ENCODE measurements at regions not wholly inside any gene's neighbourhood (a gene's known extent, or its start where the extent isn't known, plus 50 kb on each side); places are given as distances from the start of the nearest gene placed in this dataset.

DNA sequence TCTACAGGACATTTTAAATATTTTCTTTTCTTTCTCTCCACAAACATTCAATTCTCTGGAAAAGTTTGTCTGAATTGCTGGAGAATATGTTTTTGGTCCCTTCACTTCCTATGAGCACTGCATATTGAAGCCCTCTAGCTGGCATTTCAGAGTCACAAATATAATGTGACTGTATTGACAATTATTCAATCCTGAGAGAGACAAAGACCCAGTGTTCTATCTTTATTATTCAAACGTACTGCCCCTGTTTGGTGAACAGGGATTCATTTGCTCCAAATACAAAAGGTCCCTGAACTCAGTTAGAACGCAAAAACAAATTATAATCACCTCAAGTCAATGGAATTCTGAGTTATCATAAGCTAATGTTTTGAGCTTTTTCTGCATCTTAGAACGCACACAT lies 173.1 kb upstream of the CDIN1 start:
- peak overlapping the region; percentile 78 for H2AFZ ChIP-seq (replicated peaks)
- Mint-ChIP-seq H3K27me3 (ENCODE audit: insufficient read depth, low read depth) (no peaks in the 10 kb centered on the region), H3K27ac (no peak overlapping the region), H3K4me1 (peaks cover 39% of the 10 kb centered on the region), H3K36me3 (no peaks in the 10 kb centered on the region), H3K4me3 (no peak overlapping the region), H3K9me3 (peaks cover 4% of the 10 kb centered on the region)
- no peaks in the 10 kb centered on the region for H3K27me3 ChIP-seq
- no peak for DNase-seq (ENCODE audit: low spot score)
- H3K9ac ChIP-seq, result no peak overlapping the region
- H3K79me2 ChIP-seq (ENCODE audit: low read depth), result no peaks in the 10 kb centered on the region
- no peak overlapping the region for H3K27ac ChIP-seq
- TF ChIP-seq, protein P1, sequence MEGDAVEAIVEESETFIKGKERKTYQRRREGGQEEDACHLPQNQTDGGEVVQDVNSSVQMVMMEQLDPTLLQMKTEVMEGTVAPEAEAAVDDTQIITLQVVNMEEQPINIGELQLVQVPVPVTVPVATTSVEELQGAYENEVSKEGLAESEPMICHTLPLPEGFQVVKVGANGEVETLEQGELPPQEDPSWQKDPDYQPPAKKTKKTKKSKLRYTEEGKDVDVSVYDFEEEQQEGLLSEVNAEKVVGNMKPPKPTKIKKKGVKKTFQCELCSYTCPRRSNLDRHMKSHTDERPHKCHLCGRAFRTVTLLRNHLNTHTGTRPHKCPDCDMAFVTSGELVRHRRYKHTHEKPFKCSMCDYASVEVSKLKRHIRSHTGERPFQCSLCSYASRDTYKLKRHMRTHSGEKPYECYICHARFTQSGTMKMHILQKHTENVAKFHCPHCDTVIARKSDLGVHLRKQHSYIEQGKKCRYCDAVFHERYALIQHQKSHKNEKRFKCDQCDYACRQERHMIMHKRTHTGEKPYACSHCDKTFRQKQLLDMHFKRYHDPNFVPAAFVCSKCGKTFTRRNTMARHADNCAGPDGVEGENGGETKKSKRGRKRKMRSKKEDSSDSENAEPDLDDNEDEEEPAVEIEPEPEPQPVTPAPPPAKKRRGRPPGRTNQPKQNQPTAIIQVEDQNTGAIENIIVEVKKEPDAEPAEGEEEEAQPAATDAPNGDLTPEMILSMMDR (IDR thresholded peaks at IDR 0.05), result no peak
- H4K20me1 ChIP-seq (ENCODE audit: low read depth), result no peaks in the 10 kb centered on the region
- H3K36me3 ChIP-seq, result no peaks in the 10 kb centered on the region
- peaks cover 38% of the 10 kb centered on the region for H3K4me1 ChIP-seq
- no peaks in the 10 kb centered on the region for H3K9me3 ChIP-seq (ENCODE audit: low read depth)
- H3F3A ChIP-seq (ENCODE audit: low read depth), result no peaks in the 10 kb centered on the region
- H3K4me2 ChIP-seq, result peak overlapping the region; percentile 18
- H3K4me3 ChIP-seq, result no peak overlapping the region

DNA sequence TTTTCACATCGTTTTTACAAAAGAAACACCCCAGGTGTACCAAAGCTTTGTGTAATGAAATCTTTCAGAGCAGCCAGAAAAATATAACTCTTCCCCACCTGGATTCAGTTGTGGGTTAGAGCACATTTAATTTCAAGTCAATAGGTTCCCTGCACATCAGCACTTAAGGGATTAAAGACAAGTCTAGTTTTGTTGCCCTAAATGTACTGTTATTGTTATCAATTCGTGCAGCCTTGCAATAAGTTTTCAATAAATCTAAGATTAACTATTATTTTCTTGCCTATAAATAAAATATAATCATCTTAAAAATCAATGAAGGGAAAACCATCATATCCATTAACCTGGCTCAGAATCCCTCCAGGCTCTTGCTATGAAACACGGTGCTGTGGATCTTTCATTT lies 172.5 kb upstream of the CDIN1 start:
- Mint-ChIP-seq H3K4me1 (peaks cover 39% of the 10 kb centered on the region), H3K36me3 (no peaks in the 10 kb centered on the region), H3K9me3 (peaks cover 4% of the 10 kb centered on the region), H3K4me3 (no peak overlapping the region), H3K27me3 (ENCODE audit: insufficient read depth, low read depth) (no peaks in the 10 kb centered on the region), H3K27ac (no peak overlapping the region)
- TF ChIP-seq, protein P1 (IDR thresholded peaks at IDR 0.05), result no peak
- TF ChIP-seq EZH2 (IDR thresholded peaks at IDR 0.05), result no peak
- TF ChIP-seq EZH2phosphoT487 (IDR thresholded peaks at IDR 0.05), result no peak
- Histone ChIP-seq H3K4me1 (peaks cover 38% of the 10 kb centered on the region), H3K4me2 (peak overlapping the region; percentile 18), H4K20me1 (ENCODE audit: low read depth) (no peaks in the 10 kb centered on the region), H3K9ac (no peak overlapping the region), H3K27me3 (no peaks in the 10 kb centered on the region), H2AFZ (replicated peaks) (peak overlapping the region; percentile 78), H3F3A (ENCODE audit: low read depth) (no peaks in the 10 kb centered on the region), H3K79me2 (ENCODE audit: low read depth) (no peaks in the 10 kb centered on the region), H3K27ac (no peak overlapping the region), H3K9me3 (ENCODE audit: low read depth) (no peaks in the 10 kb centered on the region), H3K36me3 (no peaks in the 10 kb centered on the region), H3K4me3 (no peak overlapping the region)
- no peak for DNase-seq (ENCODE audit: low spot score)

DNA sequence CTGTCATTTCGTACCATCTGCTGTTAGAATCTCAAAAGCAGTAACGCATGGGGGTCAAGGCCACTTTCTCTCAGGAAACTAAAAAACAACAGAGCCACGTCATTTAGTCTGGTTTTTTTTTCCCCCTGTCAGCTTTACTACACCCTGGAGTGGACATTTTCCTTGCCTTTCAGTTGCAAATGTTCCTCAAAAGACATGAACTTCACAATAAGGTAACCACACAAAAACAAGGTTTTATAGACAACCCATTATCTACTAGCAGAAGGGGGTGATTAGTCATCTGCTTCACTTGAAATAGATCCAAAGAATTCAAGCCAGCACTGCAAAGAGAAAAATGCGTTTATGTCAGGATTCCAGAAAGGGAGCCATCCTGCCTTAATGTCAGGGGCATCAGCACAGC lies 171.8 kb upstream of the CDIN1 start:
- no peak overlapping the region for H3K9ac ChIP-seq
- H3K27ac Mint-ChIP-seq, result no peak overlapping the region
- H3K9me3 ChIP-seq (ENCODE audit: low read depth), result no peaks in the 10 kb centered on the region
- no peaks in the 10 kb centered on the region for H3K36me3 Mint-ChIP-seq
- H2AFZ ChIP-seq (replicated peaks), result no peak overlapping the region
- DNase-seq (ENCODE audit: low spot score), result no peak
- H3K79me2 ChIP-seq (ENCODE audit: low read depth), result no peaks in the 10 kb centered on the region
- no peak overlapping the region for H3K4me3 Mint-ChIP-seq
- H3F3A ChIP-seq (ENCODE audit: low read depth), result no peaks in the 10 kb centered on the region
- no peak overlapping the region for H3K4me3 ChIP-seq
- H3K27me3 Mint-ChIP-seq (ENCODE audit: insufficient read depth, low read depth), result no peaks in the 10 kb centered on the region
- H4K20me1 ChIP-seq (ENCODE audit: low read depth), result no peaks in the 10 kb centered on the region
- TF ChIP-seq EZH2phosphoT487 (IDR thresholded peaks at IDR 0.05) (no peak), EZH2 (IDR thresholded peaks at IDR 0.05) (no peak)
- TF ChIP-seq, protein P1 (IDR thresholded peaks at IDR 0.05), result no peak
- H3K9me3 Mint-ChIP-seq, result peaks cover 4% of the 10 kb centered on the region
- H3K27ac ChIP-seq, result no peak overlapping the region
- H3K27me3 ChIP-seq, result no peaks in the 10 kb centered on the region
- H3K4me1 ChIP-seq, result peaks cover 36% of the 10 kb centered on the region
- H3K4me1 Mint-ChIP-seq, result peaks cover 39% of the 10 kb centered on the region
- H3K4me2 ChIP-seq, result no peak overlapping the region
- no peaks in the 10 kb centered on the region for H3K36me3 ChIP-seq

DNA sequence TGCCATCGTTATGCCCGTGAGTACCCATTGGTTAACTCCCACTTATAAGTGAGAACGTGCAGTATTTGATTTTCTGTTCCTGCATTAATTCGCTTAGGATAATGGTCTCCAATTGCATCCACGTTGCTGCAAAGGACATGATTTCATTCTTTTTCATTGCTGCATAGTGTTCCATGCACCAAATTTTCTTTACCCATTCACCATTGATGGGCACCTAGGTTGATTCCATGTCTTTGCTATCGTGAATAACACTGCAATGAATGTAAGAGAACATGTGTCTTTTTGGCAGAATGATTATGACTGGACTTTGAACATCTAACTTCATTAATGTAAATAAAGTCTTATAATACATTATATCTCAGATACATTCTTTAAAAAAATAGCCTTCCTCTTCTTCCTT lies 169.6 kb upstream of the CDIN1 start:
- Histone ChIP-seq H3K4me2 (no peak overlapping the region), H3K4me1 (peaks cover 19% of the 10 kb centered on the region), H3K4me3 (no peak overlapping the region), H3K27me3 (no peaks in the 10 kb centered on the region), H3F3A (ENCODE audit: low read depth) (no peaks in the 10 kb centered on the region), H3K36me3 (no peaks in the 10 kb centered on the region), H3K9me3 (ENCODE audit: low read depth) (no peaks in the 10 kb centered on the region), H2AFZ (replicated peaks) (no peak overlapping the region), H3K79me2 (ENCODE audit: low read depth) (no peaks in the 10 kb centered on the region), H3K27ac (no peak overlapping the region), H3K9ac (no peak overlapping the region), H4K20me1 (ENCODE audit: low read depth) (no peaks in the 10 kb centered on the region)
- H3K9me3 Mint-ChIP-seq, result peaks cover 7% of the 10 kb centered on the region
- H3K27ac Mint-ChIP-seq, result no peak overlapping the region
- DNase-seq (ENCODE audit: low spot score), result no peak
- TF ChIP-seq EZH2 (IDR thresholded peaks at IDR 0.05) (no peak), EZH2phosphoT487 (IDR thresholded peaks at IDR 0.05) (no peak)
- TF ChIP-seq, protein P1 (IDR thresholded peaks at IDR 0.05), result no peak
- H3K27me3 Mint-ChIP-seq (ENCODE audit: insufficient read depth, low read depth), result peaks cover 3% of the 10 kb centered on the region
- peaks cover 25% of the 10 kb centered on the region for H3K4me1 Mint-ChIP-seq
- H3K4me3 Mint-ChIP-seq, result no peak overlapping the region
- no peaks in the 10 kb centered on the region for H3K36me3 Mint-ChIP-seq

All from neural progenitor cell (in vitro differentiated cells).